Transverse colon (tissue), 4 donors: ENCODE measurements at regions not wholly inside any gene's neighbourhood (a gene's known extent, or its start where the extent isn't known, plus 50 kb on each side); places are given as distances from the start of the nearest gene placed in this dataset.

ENCODE experiments used
- DNase-seq: peaks from one replicate; pipeline ENCODE4 v3.0.0-alpha.2; 2019
- H3K27ac ChIP-seq, 4 donors: fragments of 200-600 bp; sonication (generic); 2 replicates each; pipeline ENCODE4 v1.5.1; 2016 to 2018; ENCODE audit warnings: inconsistent platforms in 4 of 4
- H3K27me3 ChIP-seq: fragments of 200-600 bp; sonication (generic); 2 replicates; pipeline ENCODE4 v1.5.1; 2017; ENCODE audit warnings: inconsistent platforms
- H3K36me3 ChIP-seq, 4 donors: fragments of 200-600 bp; sonication (generic); 2 replicates each; pipeline ENCODE4 v1.5.1; 2017 to 2019; ENCODE audit warnings: inconsistent platforms in 4 of 4
- H3K4me1 ChIP-seq, 4 donors: fragments of 200-600 bp; sonication (generic); 2 replicates each; pipeline ENCODE4 v1.5.1; 2017 to 2020; ENCODE audit warnings: inconsistent platforms in 4 of 4
- H3K4me3 ChIP-seq, 4 donors: fragments of 200-600 bp; sonication (generic); 1 replicate in 1 of 4; 2 replicates in 3 of 4; pipeline versions ENCODE4 v1.5.1 to v1.6.1; 2017 to 2019; ENCODE audit warnings: inconsistent platforms in 4 of 4
- H3K9me3 ChIP-seq, 2 donors: fragments of 200-600 bp; sonication (generic); 2 replicates each; pipeline ENCODE4 v1.5.1; 2017 to 2019; ENCODE audit warnings: inconsistent platforms in 2 of 2
- CTCF ChIP-seq, 5 experiments: fragments of 200-600 bp in 3 of 5; fragments of 450-650 bp in 2 of 5; sonication (generic) in 3 of 5; IDR thresholded peaks; 1 replicate in 2 of 5; 2 replicates in 3 of 5; pipeline ENCODE4 v1.5.1; 2016 to 2017; ENCODE audit warnings: antibody characterized with exemption in 5 of 5, inconsistent platforms in 3 of 5, mild to moderate bottlenecking in 2 of 5, moderate library complexity in 1 of 5
- EP300 ChIP-seq: sonication (generic); formaldehyde crosslinking; IDR thresholded peaks from one replicate; pipeline ENCODE4 v1.6.1; 2017; ENCODE audit warnings: antibody characterized with exemption, low read depth
- POLR2A ChIP-seq: fragments of 450-650 bp; IDR thresholded peaks from one replicate; pipeline ENCODE4 v1.6.1; 2016; ENCODE audit warnings: antibody characterized with exemption, mild to moderate bottlenecking, moderate library complexity
- POLR2AphosphoS5 ChIP-seq, 3 donors: sonication (generic); formaldehyde crosslinking; IDR thresholded peaks; one replicate each; pipeline ENCODE4 v1.6.1; 2016; ENCODE audit warnings: antibody characterized with exemption in 3 of 3
- WGBS, 2 donors: methylation state at CpG; one replicate each; pipeline ENCODE4 v1.1.5; 2018; ENCODE audit warnings: low coverage in 1 of 2; 5-methylcytosine and 5-hydroxymethylcytosine counted together
- in situ Hi-C, 4 donors: fragments of 200-750 bp; cut with MboI; loops; one replicate each; pipeline versions ENCODE4 v1.15.0 to v1.15.1; 2017; ENCODE audit warnings: low sequenced_read_pairs in 3 of 4, low pct_ligation_motif_present in 1 of 4, low pct_unique_long_range_greater_than_20kb in 1 of 4
- intact Hi-C: fragments of 100-400 bp; cut with DNase I; formaldehyde crosslinking; loops from one replicate; pipeline ENCODE4 v1.15.1; 2023; ENCODE audit warnings: low total_unique reads

- in situ Hi-C loops: no loop called here
These were observed 111.6 kb upstream of the DLX2 start for GRCh38 chr2:172214252-172214651.

DNA sequence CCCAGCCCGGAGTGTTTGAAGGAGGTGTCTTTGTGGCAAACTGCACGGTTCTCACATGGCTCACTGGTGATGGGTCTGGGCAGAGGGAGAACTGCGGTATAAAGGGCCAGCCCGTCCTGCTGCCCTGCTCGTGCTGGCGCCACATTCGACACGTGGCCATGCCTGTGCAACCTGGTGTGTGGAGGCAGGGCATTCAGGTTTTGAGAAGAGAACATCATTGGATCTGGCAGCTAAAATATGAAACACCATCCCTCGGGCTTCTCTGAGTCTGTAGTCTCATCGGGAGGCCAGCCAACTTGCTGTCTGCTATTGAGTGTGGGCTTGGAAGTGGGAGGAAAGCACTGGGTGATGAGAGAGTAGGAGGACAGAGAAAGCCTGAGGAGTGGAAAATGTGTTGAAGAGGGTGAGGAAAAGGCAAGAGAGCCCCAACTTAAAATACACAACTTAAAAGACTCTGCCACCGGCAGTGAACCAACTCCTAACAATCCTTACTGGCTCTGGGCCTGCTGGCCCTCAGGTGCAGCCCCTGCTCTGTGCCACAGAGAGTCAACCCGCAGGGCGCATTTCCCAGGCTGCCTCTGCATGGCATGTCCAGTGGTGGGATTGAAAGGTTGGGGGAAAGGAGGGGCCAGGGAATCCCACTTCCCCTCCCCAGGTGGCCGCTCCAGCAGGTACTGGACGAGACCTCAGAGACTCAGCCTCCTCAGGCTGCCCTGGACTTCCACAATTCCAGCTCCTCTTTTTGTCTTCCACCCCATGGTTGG is 112.7 kb upstream of the DLX2 start:
- TF ChIP-seq EP300 (no peak), CTCF (IDR thresholded peaks at IDR 0.05) (no peak), POLR2A (no peak), POLR2AphosphoS5 (IDR thresholded peaks at IDR 0.05) (no peak)
- H3K9me3 ChIP-seq: no peaks in the 10 kb centered on the region

More at GRCh38 chr2:172214252-172214651, 111.6 kb upstream of the DLX2 start:
- Histone ChIP-seq H3K27me3 (no peaks in the 10 kb centered on the region), H3K4me3 (no peak overlapping the region), H3K27ac (no peak overlapping the region), H3K9me3 (no peaks in the 10 kb centered on the region), H3K36me3 (no peaks in the 10 kb centered on the region), H3K4me1 (peaks cover 0 to 5% (median 2%) of the 10 kb centered on the region in 4 donors)
- WGBS, 2 donors: 86 to 91% methylated on average over 2 of the region's 2 CpGs
- intact Hi-C loops: no loop called here
- DNase-seq: no peak
- TF ChIP-seq POLR2A (no peak), POLR2AphosphoS5 (IDR thresholded peaks at IDR 0.05) (no peak), CTCF (IDR thresholded peaks at IDR 0.05) (no peak), EP300 (no peak)

GRCh38 chr2:172215936-172216335 is 113.2 kb upstream of the DLX2 start:
- Histone ChIP-seq H3K27ac (no peak overlapping the region), H3K4me3 (no peak overlapping the region), H3K4me1 (no peaks in the 10 kb centered on the region), H3K9me3 (no peaks in the 10 kb centered on the region), H3K36me3 (no peaks in the 10 kb centered on the region), H3K27me3 (no peaks in the 10 kb centered on the region)
- in situ Hi-C loops (no loop called here), intact Hi-C loops (no loop called here)
- 49 to 57% methylated on average over 2 of the region's 2 CpGs for WGBS, 2 donors
- TF ChIP-seq CTCF (IDR thresholded peaks at IDR 0.05) (no peak), POLR2A (no peak), EP300 (no peak), POLR2AphosphoS5 (IDR thresholded peaks at IDR 0.05) (no peak)
- no peak for DNase-seq

More for the DNA sequence above, 112.7 kb upstream of the DLX2 start:
- Histone ChIP-seq H3K36me3 (no peaks in the 10 kb centered on the region), H3K27ac (no peak overlapping the region), H3K27me3 (no peaks in the 10 kb centered on the region), H3K4me3 (no peak overlapping the region), H3K4me1 (peaks cover 0 to 2% (median under 1%) of the 10 kb centered on the region in 4 donors)
- WGBS, 2 donors: 80 to 82% methylated on average over 1 to 15 of the region's 15 CpGs
- in situ Hi-C loops: no loop called here
- intact Hi-C loops: no loop called here
- DNase-seq: no peak

- Histone ChIP-seq H3K27ac (no peak overlapping the region), H3K4me1 (no peaks in the 10 kb centered on the region), H3K4me3 (no peak overlapping the region), H3K9me3 (no peaks in the 10 kb centered on the region), H3K27me3 (no peaks in the 10 kb centered on the region), H3K36me3 (no peaks in the 10 kb centered on the region)
- intact Hi-C loops: no loop called here
- in situ Hi-C loops: no loop called here
- no peak for DNase-seq
- WGBS, 2 donors: 67 to 93% methylated on average over 1 to 6 of the region's 6 CpGs
- TF ChIP-seq CTCF (IDR thresholded peaks at IDR 0.05) (no peak), POLR2AphosphoS5 (IDR thresholded peaks at IDR 0.05) (no peak), POLR2A (no peak), EP300 (no peak)
These were observed 113.8 kb upstream of the DLX2 start for GRCh38 chr2:172216477-172216876.
